ENCODE measurements at regions not wholly inside any gene's neighbourhood (a gene's known extent, or its start where the extent isn't known, plus 50 kb on each side); places are given as distances from the start of the nearest gene placed in this dataset.

DNA sequence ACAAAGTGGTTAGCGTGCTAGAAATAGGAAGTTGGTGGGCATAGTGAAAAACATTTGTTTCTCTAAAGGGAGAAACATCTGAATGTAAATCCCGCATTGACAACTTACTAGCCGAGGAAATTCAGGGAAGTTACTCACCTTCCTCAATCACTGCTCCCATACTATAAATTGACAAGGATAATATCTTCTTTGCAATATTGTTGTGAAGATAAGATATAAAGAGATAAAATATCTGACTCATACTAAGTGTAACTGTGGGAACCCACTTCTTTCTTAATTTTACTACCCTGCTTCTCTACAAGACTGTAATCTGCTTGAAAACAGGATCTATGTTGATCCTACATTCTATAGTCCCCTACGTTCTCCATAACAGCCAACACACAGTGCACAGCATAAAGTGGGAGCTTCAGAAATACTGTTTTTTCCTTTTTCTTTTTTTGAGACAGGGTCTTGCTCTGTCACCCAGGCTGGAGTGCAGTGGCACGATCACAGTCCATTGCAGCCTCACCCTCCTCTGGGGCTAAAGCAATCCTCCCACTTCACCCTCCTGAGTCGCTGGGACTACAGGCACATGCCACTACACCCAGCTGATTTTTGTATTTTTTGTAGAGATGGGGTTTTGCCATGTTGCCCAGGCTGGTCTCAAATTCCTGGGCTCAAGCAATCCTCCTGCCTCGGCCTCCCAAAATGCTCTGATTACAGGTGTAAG lies 57.4 kb upstream of the C1orf21 start:
- no peak for DNase-seq

- DNase-seq = no peak
These were observed 56.6 kb upstream of the C1orf21 start for GRCh38 chr1:184329962-184330868.

GRCh38 chr1:184330875-184331274 lies 56.0 kb upstream of the C1orf21 start:
- no peak for DNase-seq

Measured in right forelimb (tissue), 1 donor.